IPS DF 4.7 (cell line): ENCODE measurements at regions not wholly inside any gene's neighbourhood (a gene's known extent, or its start where the extent isn't known, plus 50 kb on each side); places are given as distances from the start of the nearest gene placed in this dataset.
"Not testable (repeated sequence)": the region's sequence is repeated elsewhere in the genome, so short reads cannot be mapped to it uniquely, and the experiment has no call there.

ENCODE experiments used
- DNase-seq: peaks from one replicate; pipeline ENCODE4 v3.0.0-alpha.2; 2013; ENCODE audit warnings: low spot score; ENCODE audit errors: extremely low read depth

GRCh38 chr13:23042181-23042580 is 138.6 kb upstream of the SGCG start:
- no peak for DNase-seq

- DNase-seq = no peak
Measured at GRCh38 chr13:23044906-23045305, 135.9 kb upstream of the SGCG start.

- no peak for DNase-seq
Measured at GRCh38 chr13:23050126-23050525, 130.7 kb upstream of the SGCG start.

- DNase-seq = not testable (repeated sequence)
Measured at GRCh38 chr13:23053711-23054110, 127.1 kb upstream of the SGCG start.

- DNase-seq = no peak
Measured at GRCh38 chr13:23059173-23059572, 121.6 kb upstream of the SGCG start.

- no peak for DNase-seq
Measured at GRCh38 chr13:23060959-23061358, 119.8 kb upstream of the SGCG start.

GRCh38 chr13:23067129-23067528 is 113.7 kb upstream of the SGCG start:
- no peak for DNase-seq

- DNase-seq = no peak
Measured at GRCh38 chr13:23069566-23069965, 111.2 kb upstream of the SGCG start.

GRCh38 chr13:23074075-23074828 is 106.5 kb upstream of the SGCG start:
- no peak for DNase-seq

- no peak for DNase-seq
Measured at GRCh38 chr13:23081220-23081619, 99.6 kb upstream of the SGCG start.

- no peak for DNase-seq
Measured at GRCh38 chr13:23081901-23082300, 98.9 kb upstream of the SGCG start.

GRCh38 chr13:23086968-23087623 is 93.7 kb upstream of the SGCG start:
- no peak for DNase-seq

- DNase-seq = peak; percentile 30
Measured at GRCh38 chr13:23087880-23088279, 92.9 kb upstream of the SGCG start.

- no peak for DNase-seq
Measured at GRCh38 chr13:23098161-23098907, 82.4 kb upstream of the SGCG start.

GRCh38 chr13:23105051-23105450 is 75.7 kb upstream of the SGCG start:
- no peak for DNase-seq

GRCh38 chr13:23107665-23108064 is 73.1 kb upstream of the SGCG start:
- DNase-seq = no peak

- no peak for DNase-seq
Measured at GRCh38 chr13:23119131-23119530, 61.6 kb upstream of the SGCG start.

- not testable (repeated sequence) for DNase-seq
Measured at GRCh38 chr13:23127540-23127939, 53.2 kb upstream of the SGCG start.

GRCh38 chr13:23129331-23129730 is 51.4 kb upstream of the SGCG start:
- no peak for DNase-seq
